ENCODE measurements at regions not wholly inside any gene's neighbourhood (a gene's known extent, or its start where the extent isn't known, plus 50 kb on each side); places are given as distances from the start of the nearest gene placed in this dataset.

DNA sequence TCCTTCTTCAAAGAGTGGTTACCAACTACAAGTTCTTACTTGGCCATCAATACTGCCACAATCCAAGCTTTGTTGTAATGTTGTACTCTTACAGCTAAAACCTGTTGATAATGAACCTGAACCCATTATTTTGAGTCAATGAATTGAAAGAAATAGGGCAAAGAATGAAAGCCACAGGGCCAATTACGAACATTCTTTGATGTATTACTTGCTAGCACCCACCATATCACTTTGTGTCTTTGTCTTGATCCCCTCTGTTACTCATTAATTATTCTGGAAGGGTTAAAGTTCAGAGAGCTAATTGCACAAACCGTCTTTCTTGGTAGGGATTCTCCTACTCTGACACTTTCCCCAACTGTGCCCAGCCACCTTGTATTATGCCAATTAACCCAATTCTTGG lies 53.2 kb upstream of the TFEC start:
- H4K20me1 ChIP-seq (ENCODE audit: insufficient read depth, low read length): no peaks in the 10 kb centered on the region
- H3K27me3 Mint-ChIP-seq (ENCODE audit: low read depth in 3 of 3): peaks cover 0 to 2% (median 0%) of the 10 kb centered on the region in 3 donors
- H3K36me3 ChIP-seq (replicated peaks in 1 of 2; ENCODE audit: control insufficient read depth in 1 of 2, insufficient read depth in 2 of 2, low read length in 2 of 2): no peaks in the 10 kb centered on the region
- H3K27ac Mint-ChIP-seq: no peak overlapping the region
- H3K4me3 Mint-ChIP-seq: no peak overlapping the region
- peaks cover 0 to 12% (median 8%) of the 10 kb centered on the region in 7 donors for H3K9me3 Mint-ChIP-seq
- H3K27me3 ChIP-seq (ENCODE audit: control insufficient read depth in 2 of 2, insufficient read depth in 2 of 2, low read length in 2 of 2): no peaks in the 10 kb centered on the region
- intact Hi-C loops (cut with micrococcal nuclease): no loop called here
- no peak overlapping the region for H3K4me3 ChIP-seq (replicated peaks in 1 of 3; ENCODE audit: low read depth in 2 of 3, low read length in 3 of 3)
- no CpG with 5 or more reads among the region's 2 CpGs for WGBS (ENCODE audit: insufficient coverage)
- no peak overlapping the region for H2AFZ ChIP-seq (ENCODE audit: insufficient read depth, low read depth, low read length, poor library complexity, severe bottlenecking)
- H3K27ac ChIP-seq (ENCODE audit: low read depth in 1 of 2, low read length in 2 of 2): no peak overlapping the region
- peaks cover 13% of the 10 kb centered on the region for H3K4me1 Mint-ChIP-seq
- H3K9me3 ChIP-seq (replicated peaks in 1 of 2; ENCODE audit: control insufficient read depth in 1 of 2, insufficient read depth in 1 of 2, low read length in 2 of 2): no peaks in the 10 kb centered on the region
- H3K4me1 ChIP-seq (ENCODE audit: control insufficient read depth in 1 of 2, insufficient read depth in 2 of 2, low read length in 2 of 2): peaks cover 14 to 18% of the 10 kb centered on the region in 2 donors
- no peak for DNase-seq
- H3K36me3 Mint-ChIP-seq: no peaks in the 10 kb centered on the region
- H3K4me2 ChIP-seq (replicated peaks; ENCODE audit: extremely low read depth, low read length, poor library complexity, severe bottlenecking): no peak overlapping the region
- no peak overlapping the region for H3K9ac ChIP-seq (ENCODE audit: insufficient read depth, low read length, poor library complexity, severe bottlenecking)
- TF ChIP-seq, protein P1, sequence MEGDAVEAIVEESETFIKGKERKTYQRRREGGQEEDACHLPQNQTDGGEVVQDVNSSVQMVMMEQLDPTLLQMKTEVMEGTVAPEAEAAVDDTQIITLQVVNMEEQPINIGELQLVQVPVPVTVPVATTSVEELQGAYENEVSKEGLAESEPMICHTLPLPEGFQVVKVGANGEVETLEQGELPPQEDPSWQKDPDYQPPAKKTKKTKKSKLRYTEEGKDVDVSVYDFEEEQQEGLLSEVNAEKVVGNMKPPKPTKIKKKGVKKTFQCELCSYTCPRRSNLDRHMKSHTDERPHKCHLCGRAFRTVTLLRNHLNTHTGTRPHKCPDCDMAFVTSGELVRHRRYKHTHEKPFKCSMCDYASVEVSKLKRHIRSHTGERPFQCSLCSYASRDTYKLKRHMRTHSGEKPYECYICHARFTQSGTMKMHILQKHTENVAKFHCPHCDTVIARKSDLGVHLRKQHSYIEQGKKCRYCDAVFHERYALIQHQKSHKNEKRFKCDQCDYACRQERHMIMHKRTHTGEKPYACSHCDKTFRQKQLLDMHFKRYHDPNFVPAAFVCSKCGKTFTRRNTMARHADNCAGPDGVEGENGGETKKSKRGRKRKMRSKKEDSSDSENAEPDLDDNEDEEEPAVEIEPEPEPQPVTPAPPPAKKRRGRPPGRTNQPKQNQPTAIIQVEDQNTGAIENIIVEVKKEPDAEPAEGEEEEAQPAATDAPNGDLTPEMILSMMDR (IDR thresholded peaks at IDR 0.05): no peak
- H3K79me2 ChIP-seq (ENCODE audit: insufficient read depth, low read length): no peaks in the 10 kb centered on the region

DNA sequence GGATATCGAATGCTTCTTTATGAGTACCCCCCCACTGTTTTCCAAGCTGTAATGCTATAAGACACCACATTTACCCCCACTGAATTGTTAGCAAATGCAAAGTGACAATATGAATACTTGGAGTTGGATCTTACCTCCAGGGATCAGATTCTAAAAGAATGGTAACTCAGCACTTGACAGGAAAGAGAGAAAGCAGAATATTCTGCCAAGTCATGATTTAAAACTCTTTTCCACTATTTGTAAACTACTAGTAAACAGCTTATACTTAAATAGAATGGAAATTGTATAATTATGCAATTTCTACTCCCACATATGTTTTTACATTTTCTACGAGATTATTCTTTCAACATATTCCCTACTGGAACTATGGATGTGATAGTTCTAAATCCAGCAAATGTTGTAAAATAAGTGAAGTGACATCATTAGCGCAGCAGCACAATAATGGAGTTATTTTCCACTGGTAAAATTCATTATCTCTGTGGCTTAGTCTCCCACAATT lies 56.0 kb upstream of the TFEC start:
- Histone ChIP-seq H3K4me2 (replicated peaks; ENCODE audit: extremely low read depth, low read length, poor library complexity, severe bottlenecking) (no peak overlapping the region), H3K9ac (ENCODE audit: insufficient read depth, low read length, poor library complexity, severe bottlenecking) (no peak overlapping the region), H3K27me3 (ENCODE audit: control insufficient read depth in 2 of 2, insufficient read depth in 2 of 2, low read length in 2 of 2) (no peaks in the 10 kb centered on the region), H3K79me2 (ENCODE audit: insufficient read depth, low read length) (no peaks in the 10 kb centered on the region), H3K27ac (ENCODE audit: low read depth in 1 of 2, low read length in 2 of 2) (no peak overlapping the region), H4K20me1 (ENCODE audit: insufficient read depth, low read length) (no peaks in the 10 kb centered on the region), H3K36me3 (replicated peaks in 1 of 2; ENCODE audit: control insufficient read depth in 1 of 2, insufficient read depth in 2 of 2, low read length in 2 of 2) (no peaks in the 10 kb centered on the region), H2AFZ (ENCODE audit: insufficient read depth, low read depth, low read length, poor library complexity, severe bottlenecking) (no peak overlapping the region), H3K4me3 (replicated peaks in 1 of 3; ENCODE audit: low read depth in 2 of 3, low read length in 3 of 3) (no peak overlapping the region), H3K9me3 (replicated peaks in 1 of 2; ENCODE audit: control insufficient read depth in 1 of 2, insufficient read depth in 1 of 2, low read length in 2 of 2) (peaks cover 0 to 3% of the 10 kb centered on the region in 2 donors), H3K4me1 (ENCODE audit: control insufficient read depth in 1 of 2, insufficient read depth in 2 of 2, low read length in 2 of 2) (peaks cover 14 to 18% of the 10 kb centered on the region in 2 donors)
- Mint-ChIP-seq H3K4me1 (peaks cover 13% of the 10 kb centered on the region), H3K4me3 (no peak overlapping the region), H3K9me3 (peaks cover 0 to 3% (median 0%) of the 10 kb centered on the region in 7 donors), H3K27ac (peak overlapping the region in 2 of 7 donors; percentile 22 to 58), H3K27me3 (ENCODE audit: low read depth in 3 of 3) (peaks cover 0 to 2% (median 0%) of the 10 kb centered on the region in 3 donors), H3K36me3 (no peaks in the 10 kb centered on the region)
- no CpG with 5 or more reads among the region's 3 CpGs for WGBS (ENCODE audit: insufficient coverage)
- no peak for DNase-seq
- TF ChIP-seq, protein P1 (IDR thresholded peaks at IDR 0.05): no peak
- intact Hi-C loops (cut with micrococcal nuclease): no loop called here
